ENCODE measurements at regions not wholly inside any gene's neighbourhood (a gene's known extent, or its start where the extent isn't known, plus 50 kb on each side); places are given as distances from the start of the nearest gene placed in this dataset.

GRCh38 chr3:75334299-75334698 lies 329.8 kb upstream of the FRG2C start:
- no peak for DNase-seq
- H3K4ac ChIP-seq (ENCODE audit: low read depth, low read length), result no peak overlapping the region
- no peak overlapping the region for H2BK5ac ChIP-seq (ENCODE audit: low read length)
- no peak overlapping the region for H3K4me2 ChIP-seq (ENCODE audit: low read length)
- no peak overlapping the region for H4K8ac ChIP-seq (ENCODE audit: low read depth, low read length)
- no peak overlapping the region for H3K56ac ChIP-seq (ENCODE audit: low read length)
- H3K79me1 ChIP-seq (ENCODE audit: low read length), result no peaks in the 10 kb centered on the region
- no CpG with 5 or more reads among the region's 3 CpGs for WGBS (ENCODE audit: extremely low coverage, insufficient coverage, low lambda C conversion rate)
- no peak overlapping the region for H2BK120ac ChIP-seq (ENCODE audit: low read depth, low read length)
- no peak overlapping the region for H3K18ac ChIP-seq (ENCODE audit: low read length)
- no peak overlapping the region for H3K27ac ChIP-seq (ENCODE audit: low read depth, low read length)
- no peak overlapping the region for H4K5ac ChIP-seq (ENCODE audit: low read length)
- H3K4me3 ChIP-seq (ENCODE audit: low read length), result no peak overlapping the region
- no peaks in the 10 kb centered on the region for H3K4me1 ChIP-seq (ENCODE audit: control insufficient read depth, low read depth, low read length)
- no peak overlapping the region for H3K23ac ChIP-seq (ENCODE audit: low read length)
- no peak overlapping the region for H2BK15ac ChIP-seq (replicated peaks; ENCODE audit: low read depth)
- no peak overlapping the region for H3K9ac ChIP-seq (ENCODE audit: low read length)
- H3K27me3 ChIP-seq (ENCODE audit: insufficient read depth, low read length, poor library complexity), result no peaks in the 10 kb centered on the region
- H3K36me3 ChIP-seq (ENCODE audit: control insufficient read depth, insufficient read depth, low read length), result no peaks in the 10 kb centered on the region
- no peak overlapping the region for H2AK5ac ChIP-seq (ENCODE audit: low read length)
- no peaks in the 10 kb centered on the region for H3K79me2 ChIP-seq (ENCODE audit: control insufficient read depth, insufficient read depth, low read length)

GRCh38 chr3:75337226-75337900 lies 326.8 kb upstream of the FRG2C start:
- Histone ChIP-seq H3K4me1 (ENCODE audit: control insufficient read depth, low read depth, low read length) (no peaks in the 10 kb centered on the region), H2BK5ac (ENCODE audit: low read length) (no peak overlapping the region), H3K27me3 (ENCODE audit: insufficient read depth, low read length, poor library complexity) (no peaks in the 10 kb centered on the region), H3K36me3 (ENCODE audit: control insufficient read depth, insufficient read depth, low read length) (no peaks in the 10 kb centered on the region), H3K56ac (ENCODE audit: low read length) (no peak overlapping the region), H3K27ac (ENCODE audit: low read depth, low read length) (no peak overlapping the region), H3K18ac (ENCODE audit: low read length) (no peak overlapping the region), H3K9ac (ENCODE audit: low read length) (no peak overlapping the region), H3K4me3 (ENCODE audit: low read length) (no peak overlapping the region), H3K23ac (ENCODE audit: low read length) (no peak overlapping the region), H3K79me1 (ENCODE audit: low read length) (no peaks in the 10 kb centered on the region), H3K4me2 (ENCODE audit: low read length) (no peak overlapping the region), H2AK5ac (ENCODE audit: low read length) (no peak overlapping the region), H2BK15ac (replicated peaks; ENCODE audit: low read depth) (no peak overlapping the region), H2BK120ac (ENCODE audit: low read depth, low read length) (no peak overlapping the region), H4K5ac (ENCODE audit: low read length) (no peak overlapping the region), H3K79me2 (ENCODE audit: control insufficient read depth, insufficient read depth, low read length) (no peaks in the 10 kb centered on the region), H3K4ac (ENCODE audit: low read depth, low read length) (no peak overlapping the region), H4K8ac (ENCODE audit: low read depth, low read length) (no peak overlapping the region)
- no CpG with 5 or more reads among the region's 3 CpGs for WGBS (ENCODE audit: extremely low coverage, insufficient coverage, low lambda C conversion rate)
- no peak for DNase-seq

GRCh38 chr3:75338342-75338741 lies 325.8 kb upstream of the FRG2C start:
- no peaks in the 10 kb centered on the region for H3K4me1 ChIP-seq (ENCODE audit: control insufficient read depth, low read depth, low read length)
- no peaks in the 10 kb centered on the region for H3K27me3 ChIP-seq (ENCODE audit: insufficient read depth, low read length, poor library complexity)
- no peak overlapping the region for H4K5ac ChIP-seq (ENCODE audit: low read length)
- no peak overlapping the region for H2BK5ac ChIP-seq (ENCODE audit: low read length)
- no peak overlapping the region for H2AK5ac ChIP-seq (ENCODE audit: low read length)
- DNase-seq, result no peak
- H3K18ac ChIP-seq (ENCODE audit: low read length), result no peak overlapping the region
- no peak overlapping the region for H4K8ac ChIP-seq (ENCODE audit: low read depth, low read length)
- no peak overlapping the region for H3K27ac ChIP-seq (ENCODE audit: low read depth, low read length)
- no peak overlapping the region for H3K4ac ChIP-seq (ENCODE audit: low read depth, low read length)
- no peak overlapping the region for H3K23ac ChIP-seq (ENCODE audit: low read length)
- H3K4me3 ChIP-seq (ENCODE audit: low read length), result no peak overlapping the region
- H3K79me1 ChIP-seq (ENCODE audit: low read length), result no peaks in the 10 kb centered on the region
- H2BK120ac ChIP-seq (ENCODE audit: low read depth, low read length), result no peak overlapping the region
- no peak overlapping the region for H2BK15ac ChIP-seq (replicated peaks; ENCODE audit: low read depth)
- H3K56ac ChIP-seq (ENCODE audit: low read length), result no peak overlapping the region
- H3K79me2 ChIP-seq (ENCODE audit: control insufficient read depth, insufficient read depth, low read length), result no peaks in the 10 kb centered on the region
- H3K9ac ChIP-seq (ENCODE audit: low read length), result no peak overlapping the region
- no peak overlapping the region for H3K4me2 ChIP-seq (ENCODE audit: low read length)
- no CpG with 5 or more reads among the region's 3 CpGs for WGBS (ENCODE audit: extremely low coverage, insufficient coverage, low lambda C conversion rate)
- H3K36me3 ChIP-seq (ENCODE audit: control insufficient read depth, insufficient read depth, low read length), result no peaks in the 10 kb centered on the region

- H3K4me2 ChIP-seq (ENCODE audit: low read length), result no peak overlapping the region
- no CpG with 5 or more reads among the region's 12 CpGs for WGBS (ENCODE audit: extremely low coverage, insufficient coverage, low lambda C conversion rate)
- H3K23ac ChIP-seq (ENCODE audit: low read length), result no peak overlapping the region
- no peak overlapping the region for H3K4ac ChIP-seq (ENCODE audit: low read depth, low read length)
- no peak overlapping the region for H3K9ac ChIP-seq (ENCODE audit: low read length)
- H3K56ac ChIP-seq (ENCODE audit: low read length), result no peak overlapping the region
- no peak overlapping the region for H4K8ac ChIP-seq (ENCODE audit: low read depth, low read length)
- H3K18ac ChIP-seq (ENCODE audit: low read length), result no peak overlapping the region
- H2BK120ac ChIP-seq (ENCODE audit: low read depth, low read length), result no peak overlapping the region
- no peaks in the 10 kb centered on the region for H3K27me3 ChIP-seq (ENCODE audit: insufficient read depth, low read length, poor library complexity)
- H3K4me1 ChIP-seq (ENCODE audit: control insufficient read depth, low read depth, low read length), result no peaks in the 10 kb centered on the region
- peak; percentile 66 for DNase-seq
- no peak overlapping the region for H3K27ac ChIP-seq (ENCODE audit: low read depth, low read length)
- H3K4me3 ChIP-seq (ENCODE audit: low read length), result no peak overlapping the region
- H4K5ac ChIP-seq (ENCODE audit: low read length), result no peak overlapping the region
- H3K79me2 ChIP-seq (ENCODE audit: control insufficient read depth, insufficient read depth, low read length), result no peaks in the 10 kb centered on the region
- H3K79me1 ChIP-seq (ENCODE audit: low read length), result no peaks in the 10 kb centered on the region
- no peak overlapping the region for H2BK15ac ChIP-seq (replicated peaks; ENCODE audit: low read depth)
- H3K36me3 ChIP-seq (ENCODE audit: control insufficient read depth, insufficient read depth, low read length), result no peaks in the 10 kb centered on the region
- no peak overlapping the region for H2BK5ac ChIP-seq (ENCODE audit: low read length)
- H2AK5ac ChIP-seq (ENCODE audit: low read length), result no peak overlapping the region
Measured at GRCh38 chr3:75341324-75342067, 322.6 kb upstream of the FRG2C start.

- Histone ChIP-seq H4K5ac (ENCODE audit: low read length) (no peak overlapping the region), H3K27ac (ENCODE audit: low read depth, low read length) (no peak overlapping the region), H3K27me3 (ENCODE audit: insufficient read depth, low read length, poor library complexity) (no peaks in the 10 kb centered on the region), H2BK15ac (replicated peaks; ENCODE audit: low read depth) (no peak overlapping the region), H3K56ac (ENCODE audit: low read length) (no peak overlapping the region), H3K9ac (ENCODE audit: low read length) (no peak overlapping the region), H3K79me1 (ENCODE audit: low read length) (no peaks in the 10 kb centered on the region), H3K4me2 (ENCODE audit: low read length) (no peak overlapping the region), H4K8ac (ENCODE audit: low read depth, low read length) (no peak overlapping the region), H3K18ac (ENCODE audit: low read length) (no peak overlapping the region), H3K4me1 (ENCODE audit: control insufficient read depth, low read depth, low read length) (no peaks in the 10 kb centered on the region), H2BK120ac (ENCODE audit: low read depth, low read length) (no peak overlapping the region), H3K23ac (ENCODE audit: low read length) (no peak overlapping the region), H3K79me2 (ENCODE audit: control insufficient read depth, insufficient read depth, low read length) (no peaks in the 10 kb centered on the region), H3K4ac (ENCODE audit: low read depth, low read length) (no peak overlapping the region), H3K4me3 (ENCODE audit: low read length) (no peak overlapping the region), H3K36me3 (ENCODE audit: control insufficient read depth, insufficient read depth, low read length) (no peaks in the 10 kb centered on the region), H2AK5ac (ENCODE audit: low read length) (no peak overlapping the region), H2BK5ac (ENCODE audit: low read length) (no peak overlapping the region)
- DNase-seq, result no peak
- no CpG with 5 or more reads among the region's 5 CpGs for WGBS (ENCODE audit: extremely low coverage, insufficient coverage, low lambda C conversion rate)
Measured at GRCh38 chr3:75342425-75342824, 321.7 kb upstream of the FRG2C start.

Measured in mesendoderm (in vitro differentiated cells).